Stomach (tissue), 4 donors: ENCODE measurements at regions not wholly inside any gene's neighbourhood (a gene's known extent, or its start where the extent isn't known, plus 50 kb on each side); places are given as distances from the start of the nearest gene placed in this dataset.

Experiments used
- EP300 ChIP-seq: sonication (generic); formaldehyde crosslinking; IDR thresholded peaks from one replicate; pipeline ENCODE4 v1.6.1; 2017; ENCODE audit warnings: antibody characterized with exemption
- POLR2A ChIP-seq, 4 donors: fragments of 450-650 bp; IDR thresholded peaks; one replicate each; pipeline ENCODE4 v1.6.1; 2016; ENCODE audit warnings: antibody characterized with exemption in 4 of 4, control low read depth in 2 of 4, mild to moderate bottlenecking in 1 of 4, moderate library complexity in 1 of 4
- POLR2AphosphoS5 ChIP-seq, 3 donors: sonication (generic); formaldehyde crosslinking; IDR thresholded peaks; one replicate each; pipeline ENCODE4 v1.6.1; 2016; ENCODE audit warnings: antibody characterized with exemption in 3 of 3
- TF ChIP-seq, protein P1 (sequence below), 7 experiments: fragments of 450-650 bp in 4 of 7; fragments of 200-600 bp in 3 of 7; sonication (generic) in 3 of 7; IDR thresholded peaks; one replicate each; pipeline ENCODE4 v1.5.1; 2016 to 2019; ENCODE audit warnings: antibody characterized with exemption in 7 of 7, control low read depth in 2 of 7, mild to moderate bottlenecking in 1 of 7

GRCh38 chr1:186616511-186616910, 63.7 kb downstream of the PTGS2 start:
- TF ChIP-seq POLR2AphosphoS5 (IDR thresholded peaks at IDR 0.05) (no peak), EP300 (no peak), POLR2A (IDR thresholded peaks at IDR 0.05) (no peak)
- TF ChIP-seq, protein P1, sequence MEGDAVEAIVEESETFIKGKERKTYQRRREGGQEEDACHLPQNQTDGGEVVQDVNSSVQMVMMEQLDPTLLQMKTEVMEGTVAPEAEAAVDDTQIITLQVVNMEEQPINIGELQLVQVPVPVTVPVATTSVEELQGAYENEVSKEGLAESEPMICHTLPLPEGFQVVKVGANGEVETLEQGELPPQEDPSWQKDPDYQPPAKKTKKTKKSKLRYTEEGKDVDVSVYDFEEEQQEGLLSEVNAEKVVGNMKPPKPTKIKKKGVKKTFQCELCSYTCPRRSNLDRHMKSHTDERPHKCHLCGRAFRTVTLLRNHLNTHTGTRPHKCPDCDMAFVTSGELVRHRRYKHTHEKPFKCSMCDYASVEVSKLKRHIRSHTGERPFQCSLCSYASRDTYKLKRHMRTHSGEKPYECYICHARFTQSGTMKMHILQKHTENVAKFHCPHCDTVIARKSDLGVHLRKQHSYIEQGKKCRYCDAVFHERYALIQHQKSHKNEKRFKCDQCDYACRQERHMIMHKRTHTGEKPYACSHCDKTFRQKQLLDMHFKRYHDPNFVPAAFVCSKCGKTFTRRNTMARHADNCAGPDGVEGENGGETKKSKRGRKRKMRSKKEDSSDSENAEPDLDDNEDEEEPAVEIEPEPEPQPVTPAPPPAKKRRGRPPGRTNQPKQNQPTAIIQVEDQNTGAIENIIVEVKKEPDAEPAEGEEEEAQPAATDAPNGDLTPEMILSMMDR (IDR thresholded peaks at IDR 0.05): no peak
